ENCODE measurements at regions not wholly inside any gene's neighbourhood (a gene's known extent, or its start where the extent isn't known, plus 50 kb on each side); places are given as distances from the start of the nearest gene placed in this dataset.

DNA sequence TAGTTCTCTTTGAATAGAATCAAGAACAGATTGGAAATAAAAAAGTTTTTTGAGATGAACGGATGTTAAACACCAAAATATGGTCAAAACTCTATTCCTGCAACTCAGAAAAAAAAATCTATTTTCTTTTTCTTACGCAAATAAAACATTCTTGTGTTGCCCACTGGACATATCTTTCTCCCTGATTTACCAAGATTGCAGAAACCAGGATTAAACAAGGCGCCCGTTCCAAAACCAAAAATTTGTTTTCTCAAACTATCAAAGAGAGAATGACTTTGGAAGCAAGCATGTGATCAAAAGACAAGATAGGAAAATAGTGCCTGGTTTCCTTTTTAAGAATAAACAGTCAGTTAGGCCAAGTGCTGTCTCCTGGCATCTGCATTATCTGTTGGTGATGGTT, 273.1 kb downstream of the CLIC5 start:
- H3K4me1 Mint-ChIP-seq (ENCODE audit: unreplicated experiment): peaks cover 13% of the 10 kb centered on the region
- H3K9me3 Mint-ChIP-seq (ENCODE audit: unreplicated experiment): peaks cover 3% of the 10 kb centered on the region
- no peak overlapping the region for H3K4me3 Mint-ChIP-seq (ENCODE audit: unreplicated experiment)
- TF ChIP-seq, protein P1, sequence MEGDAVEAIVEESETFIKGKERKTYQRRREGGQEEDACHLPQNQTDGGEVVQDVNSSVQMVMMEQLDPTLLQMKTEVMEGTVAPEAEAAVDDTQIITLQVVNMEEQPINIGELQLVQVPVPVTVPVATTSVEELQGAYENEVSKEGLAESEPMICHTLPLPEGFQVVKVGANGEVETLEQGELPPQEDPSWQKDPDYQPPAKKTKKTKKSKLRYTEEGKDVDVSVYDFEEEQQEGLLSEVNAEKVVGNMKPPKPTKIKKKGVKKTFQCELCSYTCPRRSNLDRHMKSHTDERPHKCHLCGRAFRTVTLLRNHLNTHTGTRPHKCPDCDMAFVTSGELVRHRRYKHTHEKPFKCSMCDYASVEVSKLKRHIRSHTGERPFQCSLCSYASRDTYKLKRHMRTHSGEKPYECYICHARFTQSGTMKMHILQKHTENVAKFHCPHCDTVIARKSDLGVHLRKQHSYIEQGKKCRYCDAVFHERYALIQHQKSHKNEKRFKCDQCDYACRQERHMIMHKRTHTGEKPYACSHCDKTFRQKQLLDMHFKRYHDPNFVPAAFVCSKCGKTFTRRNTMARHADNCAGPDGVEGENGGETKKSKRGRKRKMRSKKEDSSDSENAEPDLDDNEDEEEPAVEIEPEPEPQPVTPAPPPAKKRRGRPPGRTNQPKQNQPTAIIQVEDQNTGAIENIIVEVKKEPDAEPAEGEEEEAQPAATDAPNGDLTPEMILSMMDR (IDR thresholded peaks at IDR 0.05): no peak
- H3K27me3 Mint-ChIP-seq (ENCODE audit: unreplicated experiment): no peaks in the 10 kb centered on the region
- no peaks in the 10 kb centered on the region for H3K36me3 Mint-ChIP-seq (ENCODE audit: unreplicated experiment)
- no peak for DNase-seq (ENCODE audit: extremely low spot score, unreplicated experiment)
- no peak overlapping the region for H3K27ac Mint-ChIP-seq (ENCODE audit: unreplicated experiment)

DNA sequence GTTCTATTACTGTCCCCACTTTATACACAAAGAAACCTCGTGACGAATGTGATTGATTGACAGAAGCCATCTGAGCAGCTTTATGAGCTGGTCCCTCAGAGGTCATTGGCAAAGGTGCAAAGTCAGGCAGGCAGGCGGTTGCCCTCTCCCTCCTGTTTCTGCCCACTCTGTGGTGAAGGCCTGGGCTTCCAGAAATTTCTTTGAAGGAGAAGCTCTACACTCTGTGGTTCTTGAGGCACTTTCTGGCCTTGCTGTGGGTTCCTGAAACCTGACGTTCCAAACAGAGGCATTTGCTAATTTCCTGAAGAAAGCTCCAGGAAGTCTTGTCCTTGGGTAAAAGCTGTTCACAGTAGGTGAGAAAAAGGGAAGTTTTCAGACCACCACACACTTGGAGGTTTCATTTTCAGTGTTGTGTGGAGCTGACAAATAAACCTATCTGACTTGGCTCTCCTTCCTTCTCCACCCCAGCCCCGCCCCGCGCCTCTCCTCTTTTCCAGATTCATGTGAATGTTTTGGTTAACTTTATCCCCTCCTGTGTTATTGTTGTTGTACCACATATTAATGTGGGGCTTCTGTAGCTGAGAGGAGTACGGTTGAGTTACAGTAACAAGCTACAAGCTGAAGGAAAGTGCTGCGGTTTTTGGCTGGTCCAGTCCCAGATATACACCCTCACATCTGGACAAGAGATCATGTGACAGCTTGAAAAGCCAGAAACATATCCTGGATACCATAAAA, 274.1 kb downstream of the CLIC5 start:
- no peaks in the 10 kb centered on the region for H3K36me3 Mint-ChIP-seq (ENCODE audit: unreplicated experiment)
- TF ChIP-seq, protein P1 (IDR thresholded peaks at IDR 0.05): no peak
- peaks cover 13% of the 10 kb centered on the region for H3K4me1 Mint-ChIP-seq (ENCODE audit: unreplicated experiment)
- H3K27me3 Mint-ChIP-seq (ENCODE audit: unreplicated experiment): no peaks in the 10 kb centered on the region
- no peaks in the 10 kb centered on the region for H3K9me3 Mint-ChIP-seq (ENCODE audit: unreplicated experiment)
- peak overlapping the region; percentile 23 for H3K27ac Mint-ChIP-seq (ENCODE audit: unreplicated experiment)
- H3K4me3 Mint-ChIP-seq (ENCODE audit: unreplicated experiment): no peak overlapping the region
- no peak for DNase-seq (ENCODE audit: extremely low spot score, unreplicated experiment)

DNA sequence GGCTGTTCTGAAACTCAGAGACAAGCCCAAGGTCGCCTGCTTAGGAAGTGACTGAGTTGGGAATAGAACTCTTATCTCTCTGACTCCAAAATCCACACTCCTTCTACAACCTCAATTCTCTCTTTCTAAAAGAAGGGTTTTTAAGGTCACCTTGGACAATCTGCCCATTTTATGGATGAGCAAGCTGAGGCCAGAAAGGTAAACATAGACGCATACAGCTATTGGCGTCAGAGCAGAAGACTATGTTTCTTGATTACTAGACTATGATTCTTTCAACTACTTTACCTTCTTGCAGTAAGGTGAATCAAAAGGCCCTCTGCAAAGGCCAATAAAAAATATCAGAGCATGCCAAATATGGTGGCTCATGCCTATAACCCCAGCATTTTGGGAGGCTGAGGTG, 276.6 kb downstream of the CLIC5 start:
- TF ChIP-seq, protein P1 (IDR thresholded peaks at IDR 0.05): no peak
- Mint-ChIP-seq H3K36me3 (ENCODE audit: unreplicated experiment) (no peaks in the 10 kb centered on the region), H3K4me3 (ENCODE audit: unreplicated experiment) (no peak overlapping the region), H3K9me3 (ENCODE audit: unreplicated experiment) (no peaks in the 10 kb centered on the region), H3K27ac (ENCODE audit: unreplicated experiment) (no peak overlapping the region), H3K4me1 (ENCODE audit: unreplicated experiment) (peaks cover 10% of the 10 kb centered on the region), H3K27me3 (ENCODE audit: unreplicated experiment) (peaks cover 6% of the 10 kb centered on the region)
- DNase-seq (ENCODE audit: extremely low spot score, unreplicated experiment): no peak

DNA sequence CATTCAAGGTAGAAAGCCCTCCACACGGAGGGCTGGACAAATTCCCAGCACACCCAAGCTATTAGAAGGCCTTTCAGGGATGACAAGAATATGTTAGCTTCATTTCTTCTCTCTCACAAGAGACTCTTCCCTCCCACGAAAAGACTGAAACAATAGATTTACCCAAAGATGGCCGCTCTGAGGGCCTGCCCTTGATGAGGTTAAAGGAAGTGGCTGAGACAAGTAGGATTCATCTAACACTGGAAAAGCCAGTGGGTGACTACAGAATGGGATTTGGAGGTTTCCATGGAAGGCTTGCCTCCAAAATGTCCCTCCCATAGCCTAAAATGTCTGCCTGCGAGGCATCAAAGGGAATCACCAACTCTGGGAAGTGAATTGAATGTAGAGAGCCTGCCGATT, 277.6 kb downstream of the CLIC5 start:
- Mint-ChIP-seq H3K36me3 (ENCODE audit: unreplicated experiment) (no peaks in the 10 kb centered on the region), H3K4me3 (ENCODE audit: unreplicated experiment) (no peak overlapping the region), H3K27ac (ENCODE audit: unreplicated experiment) (no peak overlapping the region), H3K27me3 (ENCODE audit: unreplicated experiment) (peaks cover 11% of the 10 kb centered on the region), H3K4me1 (ENCODE audit: unreplicated experiment) (peaks cover 10% of the 10 kb centered on the region), H3K9me3 (ENCODE audit: unreplicated experiment) (no peaks in the 10 kb centered on the region)
- no peak for DNase-seq (ENCODE audit: extremely low spot score, unreplicated experiment)
- TF ChIP-seq, protein P1 (IDR thresholded peaks at IDR 0.05): no peak

DNA sequence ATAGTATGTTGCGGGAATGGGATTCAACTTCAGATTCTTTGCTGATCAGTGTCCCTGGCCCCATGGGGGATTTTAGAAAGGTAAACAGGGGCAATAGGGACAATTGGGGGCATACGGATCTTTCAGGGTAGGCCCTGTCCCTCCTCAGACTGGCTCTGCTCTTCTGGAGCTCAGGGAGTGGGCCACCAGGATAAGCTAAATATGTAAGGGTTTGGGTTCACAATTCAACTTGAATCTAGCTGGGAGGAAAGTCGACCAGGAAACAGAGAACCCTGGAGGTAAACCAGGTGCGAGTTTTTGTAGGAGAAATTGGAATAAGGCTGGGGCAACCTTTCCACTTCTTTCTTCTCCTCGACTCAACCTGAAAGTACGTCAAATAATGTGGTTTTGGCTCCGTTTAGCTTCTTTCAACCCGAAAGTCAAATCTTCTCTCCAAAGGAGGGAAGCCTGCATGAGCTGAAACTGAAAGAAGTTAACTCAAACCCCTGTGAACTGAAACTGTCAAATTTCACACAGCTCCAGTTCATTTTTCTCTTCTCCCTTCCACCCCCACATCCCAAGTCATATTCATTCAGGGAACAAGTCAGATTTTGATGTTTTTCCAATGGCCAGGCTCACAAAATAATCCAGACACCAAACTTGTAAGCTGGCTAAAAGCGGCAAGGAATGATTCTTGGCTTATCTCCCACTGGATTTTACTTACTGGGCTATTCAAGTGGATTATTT, 278.2 kb downstream of the CLIC5 start:
- TF ChIP-seq, protein P1 (IDR thresholded peaks at IDR 0.05): no peak
- Mint-ChIP-seq H3K4me3 (ENCODE audit: unreplicated experiment) (no peak overlapping the region), H3K4me1 (ENCODE audit: unreplicated experiment) (peaks cover 8% of the 10 kb centered on the region), H3K9me3 (ENCODE audit: unreplicated experiment) (no peaks in the 10 kb centered on the region), H3K36me3 (ENCODE audit: unreplicated experiment) (no peaks in the 10 kb centered on the region), H3K27ac (ENCODE audit: unreplicated experiment) (no peak overlapping the region), H3K27me3 (ENCODE audit: unreplicated experiment) (peaks cover 11% of the 10 kb centered on the region)
- DNase-seq (ENCODE audit: extremely low spot score, unreplicated experiment): no peak

Measured in osteocyte (in vitro differentiated cells).